HG03159 (cell line): ENCODE measurements at regions not wholly inside any gene's neighbourhood (a gene's known extent, or its start where the extent isn't known, plus 50 kb on each side); places are given as distances from the start of the nearest gene placed in this dataset.
"Not testable (repeated sequence)": the region's sequence is repeated elsewhere in the genome, so short reads cannot be mapped to it uniquely, and the experiment has no call there.

Experiments used
- ATAC-seq: cut with Tn5 transposase; IDR thresholded peaks from one replicate; pipeline ENCODE4 v1.9.1; 2021; ENCODE audit warnings: mild to moderate bottlenecking, moderate library complexity; ENCODE audit not compliant: unreplicated experiment

DNA sequence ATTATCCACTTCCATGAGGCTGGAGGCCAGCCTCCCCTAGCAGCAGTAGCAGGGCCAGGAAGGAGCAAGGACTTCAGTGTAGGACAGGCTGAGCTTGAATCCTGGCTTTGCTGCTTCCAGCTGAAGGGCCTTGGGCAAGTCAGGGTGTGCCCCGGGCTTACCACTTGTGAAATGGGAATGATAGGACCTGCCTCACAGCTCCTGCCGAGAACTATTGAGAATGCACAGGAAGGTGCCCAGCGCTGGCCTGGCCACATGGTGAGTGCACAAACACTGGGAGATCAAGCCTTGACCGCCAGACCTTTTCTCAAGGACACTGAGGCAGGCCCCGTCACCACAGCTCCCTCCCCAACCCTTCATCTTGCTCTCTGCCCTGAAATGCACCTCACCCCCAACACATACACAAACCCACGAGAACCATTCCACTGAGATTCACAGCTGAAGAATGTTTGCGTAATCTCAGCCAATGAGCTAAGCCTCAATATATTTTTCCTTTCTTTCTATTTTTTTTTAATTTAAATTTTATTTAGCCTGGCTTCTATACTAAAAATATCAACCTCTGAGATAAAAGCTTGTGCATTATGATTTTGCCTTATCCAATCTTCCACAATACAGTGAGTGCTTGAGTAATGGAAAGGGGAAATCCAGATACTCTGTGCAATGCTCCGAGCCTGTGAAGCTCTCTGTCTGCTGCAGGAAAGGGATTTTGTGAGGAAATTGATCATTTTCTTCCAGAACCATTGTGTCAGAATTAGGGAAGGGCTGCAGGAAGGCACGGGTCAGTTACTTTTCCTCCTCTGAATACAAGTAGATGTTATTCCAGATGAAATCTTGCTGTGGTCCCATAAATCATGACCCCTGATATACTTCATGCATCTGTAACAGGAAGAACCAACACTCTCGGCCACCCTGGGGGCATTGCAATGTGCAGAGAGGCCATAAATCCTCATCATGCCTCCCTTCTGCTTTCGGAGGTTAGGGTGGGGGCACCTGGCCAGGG, 193.9 kb downstream of the TLE3 start:
- no peak for ATAC-seq

GRCh38 chr15:69906256-69907185, 191.2 kb downstream of the TLE3 start:
- ATAC-seq: no peak

DNA sequence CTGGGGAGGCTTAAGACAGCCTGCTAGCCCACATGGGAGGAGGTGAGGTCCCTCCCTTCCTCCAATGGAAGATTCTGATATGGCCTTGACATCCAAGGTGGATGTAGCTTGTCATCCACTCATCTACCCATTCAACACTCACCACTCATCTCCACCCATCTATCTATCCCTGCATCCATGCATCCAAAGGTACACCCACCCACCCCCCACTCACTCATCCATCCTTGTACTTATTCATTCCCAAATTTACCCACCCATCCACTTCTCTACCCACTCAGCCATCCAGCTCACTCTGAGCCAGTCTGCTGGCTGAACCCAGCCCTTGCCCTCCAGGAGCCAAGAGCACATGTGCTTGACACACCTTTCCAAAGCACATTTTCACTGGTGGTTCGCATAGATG, 189.7 kb downstream of the TLE3 start:
- ATAC-seq: no peak

DNA sequence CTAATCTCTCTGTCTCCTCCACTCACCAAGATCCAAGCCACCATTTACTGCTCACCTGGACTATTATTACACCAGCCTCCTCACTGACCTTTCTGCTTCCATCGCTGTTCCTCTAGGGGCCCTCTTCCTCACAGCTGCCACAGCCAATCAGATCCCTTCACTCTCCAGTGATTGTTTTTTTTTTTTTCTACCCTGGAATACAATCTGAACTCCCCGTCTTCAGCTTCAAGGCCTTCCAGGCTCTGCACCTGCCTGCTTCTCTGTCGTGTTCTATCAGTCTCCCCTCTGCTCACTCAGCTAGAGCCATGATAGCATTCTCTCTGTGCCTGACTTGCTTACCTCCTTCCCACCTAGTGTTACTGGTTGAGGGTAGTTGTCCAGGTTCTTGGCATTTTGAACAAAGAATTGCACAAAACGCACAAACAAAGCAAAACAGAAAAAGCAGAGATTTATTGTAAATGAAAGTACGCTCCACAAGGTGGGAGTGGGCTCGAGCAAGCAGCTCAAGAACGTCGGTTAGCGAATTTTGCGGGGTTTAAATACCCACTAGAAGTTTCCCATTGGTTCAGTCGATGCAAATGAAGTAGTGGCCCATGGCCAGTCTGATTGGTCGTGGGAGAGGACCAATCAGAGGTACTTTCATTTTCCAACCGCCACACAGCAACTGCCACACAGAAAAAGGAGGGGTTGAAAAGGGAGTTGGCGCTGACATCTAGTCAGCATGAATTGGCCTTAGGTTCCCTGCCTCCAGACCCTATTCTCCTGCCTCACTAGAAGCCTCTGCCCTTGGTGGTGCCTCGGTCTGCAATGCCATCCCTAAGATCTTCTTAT, 188.9 kb downstream of the TLE3 start:
- ATAC-seq: no peak

DNA sequence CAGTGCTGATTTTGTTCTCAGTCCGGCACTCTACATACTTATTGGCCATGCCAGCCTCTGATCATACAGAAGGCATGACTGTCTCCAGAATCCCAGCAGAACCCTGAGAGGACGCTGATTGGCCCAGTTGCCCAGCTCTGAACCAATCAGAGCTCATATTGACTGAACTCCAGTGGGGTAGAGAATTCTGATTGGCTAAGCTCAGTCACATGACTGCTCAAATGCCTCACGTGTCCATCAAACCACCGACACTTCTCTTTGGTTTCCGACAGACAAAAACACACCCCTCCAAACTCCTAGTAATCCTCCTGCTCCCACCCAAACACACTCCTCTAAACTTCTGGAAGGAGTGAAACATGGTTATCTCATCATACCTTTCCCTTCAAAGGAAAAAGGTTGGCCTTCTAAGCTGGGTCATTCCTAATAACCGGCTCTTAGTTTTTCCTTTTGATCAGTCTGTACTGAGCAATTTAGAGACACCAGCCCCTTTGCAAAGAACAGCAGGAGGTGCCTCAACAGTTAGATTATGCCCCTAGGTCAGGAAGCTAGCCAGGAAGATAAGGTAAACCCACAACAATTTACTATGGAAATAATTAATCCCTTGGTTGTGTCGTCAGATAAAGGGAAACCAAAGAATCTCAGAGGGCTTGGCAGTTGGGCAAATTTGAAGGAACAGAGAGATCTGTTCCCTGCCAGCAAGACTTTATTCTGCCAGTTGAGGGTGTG, 187.8 kb downstream of the TLE3 start:
- no peak for ATAC-seq

GRCh38 chr15:69910514-69910913, 187.2 kb downstream of the TLE3 start:
- ATAC-seq: no peak

- ATAC-seq: no peak
Measured at GRCh38 chr15:69912116-69912515, 185.6 kb downstream of the TLE3 start.

DNA sequence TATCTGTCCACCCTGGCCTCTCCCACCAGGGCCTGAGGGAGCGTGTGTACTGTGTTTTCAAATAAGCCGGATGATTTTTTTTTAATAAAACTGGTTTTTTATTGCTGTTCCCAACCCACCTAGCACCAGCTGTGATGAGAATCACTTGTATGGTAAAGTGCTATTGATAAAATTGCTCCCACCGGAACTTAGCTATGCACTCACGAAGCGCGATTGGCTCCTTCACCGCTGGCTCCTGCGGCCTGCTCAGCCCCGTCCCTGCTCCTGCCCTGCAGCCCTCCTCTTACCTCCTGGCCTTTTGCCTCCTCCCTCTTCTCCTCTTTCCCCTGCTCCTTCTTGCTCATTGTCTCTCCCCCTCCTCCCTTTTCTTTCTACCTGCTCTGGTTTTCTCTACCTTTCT, 183.7 kb downstream of the TLE3 start:
- no peak for ATAC-seq

- ATAC-seq: no peak
Measured at GRCh38 chr15:69914960-69915359, 182.8 kb downstream of the TLE3 start.

DNA sequence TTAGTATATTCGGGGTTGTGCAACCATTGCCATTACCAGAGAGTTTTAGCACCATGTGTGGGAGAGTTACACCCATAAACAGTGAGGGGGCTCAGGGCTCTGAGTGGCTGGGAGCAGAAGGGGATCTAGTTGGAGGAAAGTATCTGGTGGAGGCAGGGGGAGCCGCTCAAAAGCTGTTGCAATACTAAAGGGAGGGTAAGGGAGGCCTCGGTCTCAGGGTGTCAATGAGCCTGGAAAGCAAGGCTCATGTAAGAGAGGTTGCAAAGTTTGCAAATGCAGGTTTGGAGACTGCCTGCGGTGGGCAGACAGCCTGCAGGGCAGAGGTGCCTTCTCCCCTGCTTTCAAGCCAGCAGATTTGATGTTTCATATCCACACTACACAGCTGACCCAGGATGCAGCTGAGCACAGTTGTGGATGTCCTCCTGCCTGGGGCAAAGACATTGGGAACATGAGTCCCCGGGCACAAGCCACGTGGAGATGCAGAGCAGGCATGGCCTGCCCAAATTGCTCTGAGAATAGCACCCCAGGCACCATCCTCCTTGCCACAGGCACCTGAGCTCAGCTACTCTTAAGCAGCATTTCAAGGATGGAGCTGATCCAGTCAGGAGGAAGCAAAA, 181.4 kb downstream of the TLE3 start:
- no peak for ATAC-seq

GRCh38 chr15:69917056-69917455, 180.7 kb downstream of the TLE3 start:
- no peak for ATAC-seq

GRCh38 chr15:69919816-69920215, 177.9 kb downstream of the TLE3 start:
- ATAC-seq: no peak

DNA sequence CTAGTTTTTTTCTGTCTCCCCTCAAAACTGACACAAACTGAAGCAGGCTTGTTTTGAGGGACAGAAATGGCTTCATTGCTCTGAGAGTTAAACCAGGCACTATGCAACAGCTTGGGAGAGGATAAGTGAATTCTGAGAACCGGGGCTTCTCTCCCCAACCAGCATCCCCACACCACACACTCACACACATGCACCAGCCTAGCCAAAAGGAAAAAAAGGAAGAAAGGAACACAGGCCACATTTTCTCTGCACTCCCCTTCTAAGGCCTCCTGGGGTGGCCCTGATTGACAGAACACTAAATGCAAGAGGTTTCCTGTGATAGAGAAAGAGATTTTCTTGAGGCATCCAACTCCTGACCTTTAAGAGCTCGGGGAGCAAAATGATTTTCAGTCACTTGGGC, 177.5 kb downstream of the TLE3 start:
- no peak for ATAC-seq

DNA sequence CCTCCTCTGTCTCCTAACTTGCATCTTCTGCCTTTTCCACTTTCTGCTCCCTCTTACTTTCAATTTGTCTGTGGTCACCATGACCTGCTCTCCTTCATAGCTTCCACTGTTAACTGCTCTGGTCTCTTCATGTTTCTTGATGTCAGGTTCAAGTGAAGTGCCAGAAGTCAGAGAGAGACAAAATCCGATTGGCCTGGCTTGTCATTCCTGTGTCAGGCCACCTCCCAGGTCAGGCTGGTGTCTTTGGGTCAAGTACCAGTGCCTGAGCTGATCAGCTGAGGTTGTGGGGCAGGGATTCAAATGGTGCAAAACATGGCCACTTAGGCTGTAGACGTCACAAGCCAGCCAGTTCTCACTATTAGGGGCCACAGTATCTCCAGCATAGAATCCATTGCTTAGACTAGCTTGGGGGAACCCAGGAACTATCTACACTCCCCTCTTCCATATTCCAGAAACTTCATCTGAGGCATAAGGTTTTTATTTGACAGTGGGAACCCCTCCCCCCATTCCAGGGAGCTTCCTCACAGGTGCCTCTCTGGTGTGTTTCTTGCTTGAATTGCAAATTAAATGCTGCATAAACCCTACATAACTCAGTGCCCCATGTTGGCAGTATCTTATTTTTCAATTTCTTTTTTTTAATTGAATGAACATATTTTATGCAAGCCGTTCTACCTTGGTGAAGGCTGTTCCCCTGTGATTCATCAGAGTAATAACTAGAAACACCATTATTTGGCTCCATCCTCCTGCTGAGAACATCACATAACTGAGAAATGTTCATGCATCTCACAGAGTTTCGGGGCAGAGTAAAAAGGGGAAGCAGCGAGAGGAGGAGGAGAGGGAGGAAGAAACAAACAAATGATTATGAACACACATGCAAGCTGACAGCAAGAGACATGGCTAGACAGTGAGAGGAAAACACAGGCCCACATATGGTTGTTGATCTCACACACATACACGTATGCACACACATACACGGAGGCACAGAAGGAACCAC, 175.8 kb downstream of the TLE3 start:
- ATAC-seq: no peak

DNA sequence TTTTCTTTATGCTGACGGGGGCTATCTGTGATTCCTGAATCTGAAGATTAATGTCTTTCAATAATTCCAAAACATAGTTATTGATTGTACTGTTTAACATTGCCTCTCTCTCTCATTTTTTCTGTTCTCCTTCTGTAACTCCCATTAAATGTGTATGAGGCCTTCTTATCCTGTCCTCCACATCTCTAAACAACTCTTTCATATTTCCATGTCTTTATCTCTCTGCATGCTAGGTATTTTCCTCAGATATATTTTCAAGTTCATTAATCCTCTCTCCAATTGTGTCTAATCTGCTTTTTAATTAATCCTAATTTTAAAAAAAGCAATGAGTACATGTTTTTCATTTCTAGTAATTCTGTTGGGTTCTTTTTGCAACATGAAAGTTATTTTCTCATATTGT, 173.2 kb downstream of the TLE3 start:
- no peak for ATAC-seq

GRCh38 chr15:69926006-69926405, 171.7 kb downstream of the TLE3 start:
- no peak for ATAC-seq

- ATAC-seq: no peak
Measured at GRCh38 chr15:69926721-69927120, 171.0 kb downstream of the TLE3 start.

DNA sequence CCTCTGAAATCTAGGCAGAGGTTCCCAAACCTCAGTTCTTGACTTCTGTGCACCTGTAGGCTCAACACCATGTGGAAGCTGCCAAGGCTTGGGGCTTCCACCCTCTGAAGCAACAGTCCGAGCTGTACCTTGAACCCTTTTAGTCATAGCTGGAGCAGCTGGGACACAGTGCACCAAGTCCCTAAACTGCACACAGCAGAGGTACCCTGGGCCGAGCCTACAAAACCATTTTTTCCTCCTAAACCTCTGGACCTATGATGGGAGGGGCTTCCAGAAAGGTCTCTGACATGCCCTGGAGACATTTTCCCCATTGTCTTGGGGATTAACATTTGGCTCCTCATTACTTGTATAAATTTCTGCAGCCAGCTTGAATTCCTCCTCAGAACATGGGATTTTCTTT, 168.8 kb downstream of the TLE3 start:
- ATAC-seq: not testable (repeated sequence)
